ENCODE measurements at regions not wholly inside any gene's neighbourhood (a gene's known extent, or its start where the extent isn't known, plus 50 kb on each side); places are given as distances from the start of the nearest gene placed in this dataset.

- H3K27ac ChIP-seq (ENCODE audit: insufficient read depth, low read depth, low read length): no peak overlapping the region
- no peak overlapping the region for H3K4me2 ChIP-seq (ENCODE audit: insufficient read depth, low read length)
- H3K9ac ChIP-seq (replicated peaks; ENCODE audit: extremely low read depth, insufficient read depth, low read length): no peak overlapping the region
- no peaks in the 10 kb centered on the region for H3K36me3 ChIP-seq (ENCODE audit: control insufficient read depth in 2 of 2, extremely low read depth in 1 of 2, insufficient read depth in 2 of 2, low read length in 2 of 2)
- dilution Hi-C loops (cut with MboI; ENCODE audit: extremely low pct_ligation_motif_present, low sequenced_read_pairs) (no loop called here), intact Hi-C loops (cut with micrococcal nuclease) (no loop called here)
- no peaks in the 10 kb centered on the region for H3K27me3 ChIP-seq (ENCODE audit: control insufficient read depth in 2 of 2, insufficient read depth in 2 of 2, low read length in 2 of 2)
- no peak for FAIRE-seq
- no peaks in the 10 kb centered on the region for H3K9me1 ChIP-seq (replicated peaks; ENCODE audit: control insufficient read depth, extremely low read depth, insufficient read depth, low read length)
- no peak for DNase-seq (ENCODE audit: low read depth, low spot score)
- H3K9me3 ChIP-seq (replicated peaks; ENCODE audit: control insufficient read depth, insufficient read depth, low read length): no peaks in the 10 kb centered on the region
- H2AFZ ChIP-seq (ENCODE audit: low read depth, low read length): no peak overlapping the region
- TF ChIP-seq POLR2A (IDR thresholded peaks at IDR 0.05; ENCODE audit: low read depth, low read length) (no peak), GATA2 (IDR thresholded peaks at IDR 0.05; ENCODE audit: insufficient read depth, insufficient read length, low read depth, low read length) (no peak), FOS (IDR thresholded peaks at IDR 0.05; ENCODE audit: borderline replicate concordance, insufficient read depth, low read length) (no peak), JUN (IDR thresholded peaks at IDR 0.05; ENCODE audit: borderline replicate concordance, insufficient read depth, insufficient read length, low read depth) (no peak), CTCF (IDR thresholded peaks at IDR 0.05; ENCODE audit: extremely low read depth in 1 of 2, insufficient read depth in 1 of 2, low read depth in 1 of 2, low read length in 2 of 2) (no peak), EZH2 (IDR thresholded peaks at IDR 0.05; ENCODE audit: borderline replicate concordance, low read depth, low read length, severe bottlenecking) (no peak), MYC (IDR thresholded peaks at IDR 0.05; ENCODE audit: low read depth, low read length) (no peak), POLR2AphosphoS5 (IDR thresholded peaks at IDR 0.05; ENCODE audit: insufficient read depth, low read depth, low read length) (no peak)
- TF ChIP-seq, protein P1, sequence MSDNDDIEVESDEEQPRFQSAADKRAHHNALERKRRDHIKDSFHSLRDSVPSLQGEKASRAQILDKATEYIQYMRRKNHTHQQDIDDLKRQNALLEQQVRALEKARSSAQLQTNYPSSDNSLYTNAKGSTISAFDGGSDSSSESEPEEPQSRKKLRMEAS (IDR thresholded peaks at IDR 0.05; ENCODE audit: insufficient read depth, insufficient read length): no peak
- H3K4me1 ChIP-seq (ENCODE audit: control insufficient read depth, extremely low read depth, insufficient read depth, low read length): no peaks in the 10 kb centered on the region
- no peaks in the 10 kb centered on the region for H3K79me2 ChIP-seq (ENCODE audit: control insufficient read depth, insufficient read depth, low read length)
- CTCF ChIA-PET: no interaction called here
- POLR2A ChIA-PET: no interaction called here
- H4K20me1 ChIP-seq (replicated peaks; ENCODE audit: control insufficient read depth, extremely low read depth, insufficient read depth, low read length): no peaks in the 10 kb centered on the region
- H3K4me3 ChIP-seq (replicated peaks in 1 of 3; ENCODE audit: insufficient read depth in 1 of 3, low read depth in 1 of 3, low read length in 3 of 3): no peak overlapping the region
- BruUV-seq (replicated peaks): no TSS peak
Observed at GRCh38 chr6:65989676-65990075, 282.6 kb upstream of the EYS start.

Data from endothelial cell of umbilical vein (primary cell).